HG03135 (cell line): ENCODE measurements at regions not wholly inside any gene's neighbourhood (a gene's known extent, or its start where the extent isn't known, plus 50 kb on each side); places are given as distances from the start of the nearest gene placed in this dataset.
"Not testable (repeated sequence)": the region's sequence is repeated elsewhere in the genome, so short reads cannot be mapped to it uniquely, and the experiment has no call there.

Source experiments
- ATAC-seq: cut with Tn5 transposase; IDR thresholded peaks from one replicate; pipeline ENCODE4 v1.9.1; 2021; ENCODE audit warnings: mild to moderate bottlenecking, moderate library complexity; ENCODE audit not compliant: unreplicated experiment

- no peak for ATAC-seq
Measured at GRCh38 chr14:55766071-55766470, 186.1 kb downstream of the KTN1 start.

- ATAC-seq: no peak
Measured at GRCh38 chr14:55767286-55767685, 187.3 kb downstream of the KTN1 start.

- ATAC-seq: no peak
Measured at GRCh38 chr14:55769877-55770276, 189.9 kb downstream of the KTN1 start.

- ATAC-seq: no peak
Measured at GRCh38 chr14:55771242-55771981, 191.4 kb downstream of the KTN1 start.

- ATAC-seq: no peak
Measured at GRCh38 chr14:55772486-55772885, 192.5 kb downstream of the KTN1 start.

- no peak for ATAC-seq
Measured at GRCh38 chr14:55773312-55773711, 193.3 kb downstream of the KTN1 start.

- ATAC-seq: no peak
Measured at GRCh38 chr14:55773984-55774545, 194.1 kb downstream of the KTN1 start.

- ATAC-seq: no peak
Measured at GRCh38 chr14:55777877-55778276, 197.9 kb downstream of the KTN1 start.

GRCh38 chr14:55780156-55780946, 200.3 kb downstream of the KTN1 start:
- ATAC-seq: no peak

GRCh38 chr14:55781046-55781445, 201.0 kb downstream of the KTN1 start:
- no peak for ATAC-seq

GRCh38 chr14:55782166-55782565, 202.2 kb downstream of the KTN1 start:
- ATAC-seq: no peak

- ATAC-seq: no peak
Measured at GRCh38 chr14:55789406-55789805, 209.4 kb downstream of the KTN1 start.

GRCh38 chr14:55794655-55795595, 214.9 kb downstream of the KTN1 start:
- no peak for ATAC-seq

- ATAC-seq: not testable (repeated sequence)
Measured at GRCh38 chr14:55796513-55796912, 216.5 kb downstream of the KTN1 start.

GRCh38 chr14:55798406-55798805, 218.4 kb downstream of the KTN1 start:
- no peak for ATAC-seq

GRCh38 chr14:55799508-55800095, 219.6 kb downstream of the KTN1 start:
- no peak for ATAC-seq

- no peak for ATAC-seq
Measured at GRCh38 chr14:55800156-55800785, 220.3 kb downstream of the KTN1 start.

- no peak for ATAC-seq
Measured at GRCh38 chr14:55801121-55801520, 221.1 kb downstream of the KTN1 start.

GRCh38 chr14:55802986-55803872, 223.2 kb downstream of the KTN1 start:
- no peak for ATAC-seq
